Ishikawa (cell line): ENCODE measurements at regions not wholly inside any gene's neighbourhood (a gene's known extent, or its start where the extent isn't known, plus 50 kb on each side); places are given as distances from the start of the nearest gene placed in this dataset.

Experiments used
- CEBPB ChIP-seq: IDR thresholded peaks from 2 replicates; pipeline ENCODE4 v1.6.1; 2012
- CREB1 ChIP-seq: IDR thresholded peaks from 2 replicates; pipeline ENCODE4 v1.6.1; 2012; ENCODE audit warnings: low read depth
- EGR1 ChIP-seq: IDR thresholded peaks from 2 replicates; pipeline ENCODE4 v1.6.1; 2012
- EP300 ChIP-seq: IDR thresholded peaks from 2 replicates; pipeline ENCODE4 v1.6.1; 2012; ENCODE audit warnings: borderline replicate concordance
- FOXM1 ChIP-seq: IDR thresholded peaks from 2 replicates; pipeline ENCODE4 v1.6.1; 2012; ENCODE audit warnings: low read depth, borderline replicate concordance
- NFIC ChIP-seq: IDR thresholded peaks from 2 replicates; pipeline ENCODE4 v1.6.1; 2012
- RAD21 ChIP-seq: IDR thresholded peaks from 2 replicates; pipeline ENCODE4 v1.6.1; 2012; ENCODE audit warnings: low read depth
- REST ChIP-seq: IDR thresholded peaks from 2 replicates; pipeline ENCODE4 v1.6.1; 2012; ENCODE audit warnings: low read depth, mild to moderate bottlenecking
- TAF1 ChIP-seq: IDR thresholded peaks from 2 replicates; pipeline ENCODE4 v1.6.1; 2012; ENCODE audit warnings: low read depth, mild to moderate bottlenecking
- TCF12 ChIP-seq: IDR thresholded peaks from 2 replicates; pipeline ENCODE4 v1.6.1; 2012; ENCODE audit warnings: low read depth
- TEAD4 ChIP-seq: IDR thresholded peaks from 2 replicates; pipeline ENCODE4 v1.6.1; 2012
- YY1 ChIP-seq: IDR thresholded peaks from 2 replicates; pipeline ENCODE4 v1.6.1; 2012; ENCODE audit warnings: low read depth
- ZBTB7A ChIP-seq: IDR thresholded peaks from 2 replicates; pipeline ENCODE4 v1.6.1; 2012; ENCODE audit warnings: low read depth
- TF ChIP-seq, protein P1 (sequence below): IDR thresholded peaks from 2 replicates; pipeline ENCODE4 v1.6.1; 2012
- TF ChIP-seq, protein P2 (sequence below): IDR thresholded peaks from 2 replicates; pipeline ENCODE4 v1.6.1; 2012

- TF ChIP-seq, protein P1, sequence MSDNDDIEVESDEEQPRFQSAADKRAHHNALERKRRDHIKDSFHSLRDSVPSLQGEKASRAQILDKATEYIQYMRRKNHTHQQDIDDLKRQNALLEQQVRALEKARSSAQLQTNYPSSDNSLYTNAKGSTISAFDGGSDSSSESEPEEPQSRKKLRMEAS, result no peak
- TF ChIP-seq CEBPB (no peak), ZBTB7A (no peak), YY1 (no peak), TAF1 (no peak), TEAD4 (no peak), NFIC (no peak), RAD21 (no peak), TCF12 (no peak), EP300 (no peak)
These were observed 247.7 kb upstream of the GADL1 start for GRCh38 chr3:31142139-31142538.

DNA sequence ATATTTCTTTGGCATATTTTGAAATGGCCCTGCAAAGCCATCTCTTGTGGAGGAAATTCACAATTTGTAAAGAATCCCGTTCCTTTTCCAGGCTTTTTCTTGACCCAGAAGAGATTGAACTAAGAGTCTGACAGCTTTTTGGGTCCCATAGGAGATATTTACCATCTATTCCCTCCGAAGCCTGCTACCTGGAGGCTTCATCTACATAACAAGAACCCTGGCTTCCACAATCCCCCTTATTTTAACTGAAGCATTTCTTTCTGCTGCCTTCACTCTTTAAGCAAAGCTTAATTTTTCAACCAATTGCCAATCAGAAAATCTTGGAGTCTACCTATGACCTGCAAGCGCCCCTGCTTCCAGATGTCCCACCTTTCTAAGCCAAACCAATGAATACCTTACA, 248.1 kb upstream of the GADL1 start:
- TF ChIP-seq NFIC (no peak), RAD21 (no peak), FOXM1 (no peak), ZBTB7A (no peak), CEBPB (no peak), REST (no peak), YY1 (no peak), TAF1 (no peak), EGR1 (no peak), TEAD4 (no peak), EP300 (no peak), TCF12 (no peak)
- TF ChIP-seq, protein P1, result no peak
- TF ChIP-seq, protein P2, sequence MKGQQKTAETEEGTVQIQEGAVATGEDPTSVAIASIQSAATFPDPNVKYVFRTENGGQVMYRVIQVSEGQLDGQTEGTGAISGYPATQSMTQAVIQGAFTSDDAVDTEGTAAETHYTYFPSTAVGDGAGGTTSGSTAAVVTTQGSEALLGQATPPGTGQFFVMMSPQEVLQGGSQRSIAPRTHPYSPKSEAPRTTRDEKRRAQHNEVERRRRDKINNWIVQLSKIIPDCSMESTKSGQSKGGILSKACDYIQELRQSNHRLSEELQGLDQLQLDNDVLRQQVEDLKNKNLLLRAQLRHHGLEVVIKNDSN, result no peak

DNA sequence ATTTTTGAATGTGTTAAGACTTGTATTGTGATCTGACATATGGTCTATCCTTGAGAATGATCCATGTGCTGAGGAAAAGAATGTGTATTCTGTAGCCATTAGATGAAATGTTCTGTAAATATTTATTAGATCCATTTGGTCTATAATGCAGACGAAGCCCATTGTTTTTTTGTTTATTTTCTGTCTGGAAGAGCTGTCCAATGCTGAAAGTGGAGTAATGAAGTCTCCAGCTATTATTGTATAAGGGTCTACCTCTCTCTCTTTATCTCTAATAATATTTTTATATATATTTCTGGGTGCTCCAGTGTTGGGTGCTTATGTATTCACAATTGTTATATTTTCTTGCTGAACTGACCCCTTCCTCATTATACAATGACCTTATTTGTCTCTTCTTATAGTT, 250.6 kb upstream of the GADL1 start:
- TF ChIP-seq RAD21, result no peak
- peak; percentile 60 for TF ChIP-seq REST
- TF ChIP-seq CEBPB, result no peak
- no peak for TF ChIP-seq YY1
- TF ChIP-seq, protein P2, result no peak
- no peak for TF ChIP-seq NFIC

DNA sequence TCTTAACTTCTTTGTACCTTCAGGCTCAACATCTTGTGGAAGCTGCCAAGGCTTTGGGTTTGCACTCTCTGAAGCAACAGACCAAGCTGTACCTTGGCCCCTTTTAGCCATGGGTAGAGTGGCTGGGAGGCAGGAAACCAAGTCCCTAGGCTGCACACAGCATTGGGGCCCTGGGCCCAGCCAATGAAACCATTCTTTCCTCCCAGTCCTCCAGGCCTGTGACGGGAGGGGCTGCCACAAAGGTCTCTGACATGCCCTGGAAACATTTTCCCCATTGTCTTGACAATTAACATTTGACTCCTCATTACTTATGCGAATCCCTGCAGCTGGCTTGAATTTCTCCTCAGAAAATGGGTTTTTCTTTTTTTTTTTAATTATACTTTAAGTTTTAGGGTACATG, 253.1 kb upstream of the GADL1 start:
- TF ChIP-seq EP300, result no peak
- no peak for TF ChIP-seq YY1
- TF ChIP-seq, protein P1, result no peak
- TF ChIP-seq, protein P2, result no peak
- TF ChIP-seq CEBPB, result no peak
- no peak for TF ChIP-seq RAD21
- no peak for TF ChIP-seq TEAD4
- no peak for TF ChIP-seq EGR1
- TF ChIP-seq NFIC, result no peak
- no peak for TF ChIP-seq ZBTB7A
- TF ChIP-seq TAF1, result no peak
- no peak for TF ChIP-seq CREB1
- TF ChIP-seq FOXM1, result no peak

DNA sequence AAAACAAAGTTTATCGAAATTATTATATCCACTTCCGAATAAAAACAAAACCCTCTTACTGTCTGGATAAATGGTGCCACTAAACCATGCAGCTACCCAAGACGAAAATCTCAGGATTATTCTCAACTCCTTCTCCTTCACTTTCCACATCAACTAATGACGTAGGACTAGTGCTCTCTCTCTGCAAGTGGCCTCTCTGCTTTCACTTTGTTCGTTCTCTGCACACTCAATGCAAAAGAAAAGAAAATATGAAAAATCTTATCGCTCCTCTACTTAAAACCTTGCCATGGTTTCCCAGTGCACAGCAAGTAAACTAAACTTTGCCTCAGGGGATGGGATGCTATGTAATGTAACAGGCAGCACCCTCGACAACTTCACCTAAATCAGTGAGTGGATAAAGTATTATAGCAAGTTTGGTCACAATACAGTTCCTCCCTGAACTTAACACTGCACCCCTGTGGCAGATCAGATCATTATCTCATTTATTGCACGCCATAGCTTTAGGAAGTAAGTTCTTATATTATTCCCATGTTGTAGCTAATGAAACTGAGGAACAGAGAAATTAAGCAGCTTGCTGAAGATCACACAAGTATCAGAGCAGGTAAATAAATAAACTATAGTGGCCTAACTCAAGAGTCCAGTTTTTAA, 262.7 kb upstream of the GADL1 start:
- TF ChIP-seq EGR1, result no peak
- no peak for TF ChIP-seq TAF1
- TF ChIP-seq CEBPB, result no peak
- TF ChIP-seq TEAD4, result no peak
- no peak for TF ChIP-seq TCF12
- TF ChIP-seq NFIC, result no peak
- TF ChIP-seq RAD21, result no peak
- TF ChIP-seq, protein P1, result no peak
- no peak for TF ChIP-seq CREB1
- no peak for TF ChIP-seq EP300
- TF ChIP-seq ZBTB7A, result no peak
- TF ChIP-seq YY1, result no peak
- TF ChIP-seq REST, result no peak
